ENCODE measurements at regions not wholly inside any gene's neighbourhood (a gene's known extent, or its start where the extent isn't known, plus 50 kb on each side); places are given as distances from the start of the nearest gene placed in this dataset.

GRCh38 chr2:180505203-180505602 is 475.2 kb upstream of the UBE2E3 start:
- TF ChIP-seq, protein P1, sequence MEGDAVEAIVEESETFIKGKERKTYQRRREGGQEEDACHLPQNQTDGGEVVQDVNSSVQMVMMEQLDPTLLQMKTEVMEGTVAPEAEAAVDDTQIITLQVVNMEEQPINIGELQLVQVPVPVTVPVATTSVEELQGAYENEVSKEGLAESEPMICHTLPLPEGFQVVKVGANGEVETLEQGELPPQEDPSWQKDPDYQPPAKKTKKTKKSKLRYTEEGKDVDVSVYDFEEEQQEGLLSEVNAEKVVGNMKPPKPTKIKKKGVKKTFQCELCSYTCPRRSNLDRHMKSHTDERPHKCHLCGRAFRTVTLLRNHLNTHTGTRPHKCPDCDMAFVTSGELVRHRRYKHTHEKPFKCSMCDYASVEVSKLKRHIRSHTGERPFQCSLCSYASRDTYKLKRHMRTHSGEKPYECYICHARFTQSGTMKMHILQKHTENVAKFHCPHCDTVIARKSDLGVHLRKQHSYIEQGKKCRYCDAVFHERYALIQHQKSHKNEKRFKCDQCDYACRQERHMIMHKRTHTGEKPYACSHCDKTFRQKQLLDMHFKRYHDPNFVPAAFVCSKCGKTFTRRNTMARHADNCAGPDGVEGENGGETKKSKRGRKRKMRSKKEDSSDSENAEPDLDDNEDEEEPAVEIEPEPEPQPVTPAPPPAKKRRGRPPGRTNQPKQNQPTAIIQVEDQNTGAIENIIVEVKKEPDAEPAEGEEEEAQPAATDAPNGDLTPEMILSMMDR (IDR thresholded peaks at IDR 0.05), result no peak
- TF ChIP-seq ZFX (IDR thresholded peaks at IDR 0.05; ENCODE audit: borderline replicate concordance), result no peak
- no peak overlapping the region for H3K27ac ChIP-seq

- H3K27ac ChIP-seq, result no peak overlapping the region
- TF ChIP-seq, protein P1 (IDR thresholded peaks at IDR 0.05), result no peak
- no peak for TF ChIP-seq ZFX (IDR thresholded peaks at IDR 0.05; ENCODE audit: borderline replicate concordance)
These were observed 482.7 kb upstream of the UBE2E3 start for GRCh38 chr2:180497621-180498152.

- no peak for TF ChIP-seq ZFX (IDR thresholded peaks at IDR 0.05; ENCODE audit: borderline replicate concordance)
- TF ChIP-seq, protein P1 (IDR thresholded peaks at IDR 0.05), result no peak
These were observed 484.8 kb upstream of the UBE2E3 start for GRCh38 chr2:180495606-180496005.

GRCh38 chr2:180494286-180494685 is 486.1 kb upstream of the UBE2E3 start:
- H3K27ac ChIP-seq, result no peak overlapping the region
- no peak for TF ChIP-seq ZFX (IDR thresholded peaks at IDR 0.05; ENCODE audit: borderline replicate concordance)
- TF ChIP-seq, protein P1 (IDR thresholded peaks at IDR 0.05), result no peak

More at GRCh38 chr2:180495606-180496005, 484.8 kb upstream of the UBE2E3 start:
- H3K27ac ChIP-seq, result no peak overlapping the region

DNA sequence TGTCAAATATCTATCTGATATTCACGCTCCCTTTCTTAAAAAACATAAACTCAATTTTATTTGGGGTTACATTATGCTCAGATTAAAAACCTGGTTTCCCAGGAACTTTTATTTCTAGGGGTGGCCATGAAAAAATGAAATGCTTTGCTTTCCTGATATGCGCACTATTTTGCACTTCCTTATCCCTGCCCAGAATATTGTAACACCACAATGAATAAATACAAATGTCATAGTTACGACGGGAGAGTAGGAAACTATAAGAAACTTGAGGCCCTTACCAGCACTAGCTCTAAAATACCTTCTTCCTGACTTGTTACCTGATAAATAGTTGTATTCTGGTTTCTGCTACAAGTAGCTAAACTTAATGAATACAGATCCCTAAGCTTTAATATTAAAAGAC is 475.6 kb upstream of the CWC22 start:
- TF ChIP-seq, protein P1 (IDR thresholded peaks at IDR 0.05), result no peak
- no peak for TF ChIP-seq ZFX (IDR thresholded peaks at IDR 0.05; ENCODE audit: borderline replicate concordance)
- H3K27ac ChIP-seq, result no peak overlapping the region

DNA sequence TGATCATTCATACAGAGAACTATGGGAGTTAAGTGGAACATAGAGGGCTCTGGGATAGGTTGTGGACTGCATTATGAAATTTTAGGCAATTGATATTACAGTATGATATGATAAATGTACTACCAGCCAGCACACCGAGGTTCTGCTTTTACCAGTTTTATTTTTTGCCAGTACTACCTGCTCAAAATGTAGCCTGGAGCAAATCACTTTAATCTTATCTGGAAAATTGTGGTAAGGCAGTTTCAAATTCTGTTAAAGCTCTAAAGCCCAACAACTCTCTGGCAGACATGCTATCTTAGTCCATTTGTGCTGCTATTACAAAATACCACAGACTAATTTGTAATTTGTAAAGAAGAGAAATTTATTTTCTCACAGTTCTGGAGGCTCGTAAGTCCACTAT is 474.9 kb upstream of the CWC22 start:
- TF ChIP-seq ZFX (IDR thresholded peaks at IDR 0.05; ENCODE audit: borderline replicate concordance), result no peak
- TF ChIP-seq, protein P1 (IDR thresholded peaks at IDR 0.05), result no peak
- H3K27ac ChIP-seq, result no peak overlapping the region

GRCh38 chr2:180478883-180479282 is 471.8 kb upstream of the CWC22 start:
- no peak overlapping the region for H3K27ac ChIP-seq

More at GRCh38 chr2:180478883-180479282, 471.8 kb upstream of the CWC22 start:
- TF ChIP-seq, protein P1 (IDR thresholded peaks at IDR 0.05), result no peak
- no peak for TF ChIP-seq ZFX (IDR thresholded peaks at IDR 0.05; ENCODE audit: borderline replicate concordance)

Measured in 22Rv1 (cell line).